Nephron (organoid): ENCODE measurements at regions not wholly inside any gene's neighbourhood (a gene's known extent, or its start where the extent isn't known, plus 50 kb on each side); places are given as distances from the start of the nearest gene placed in this dataset.

ENCODE experiments used
- H3K27ac Mint-ChIP-seq, 3 experiments: 2 replicates each; pipeline ENCODE4 v1.8.0; 2020; ENCODE audit warnings: mixed read lengths in 3 of 3, mild to moderate bottlenecking in 2 of 3, moderate library complexity in 1 of 3
- H3K27me3 Mint-ChIP-seq: 2 replicates; pipeline ENCODE4 v1.8.0; 2021; ENCODE audit warnings: low read depth, mild to moderate bottlenecking, moderate library complexity, mixed read lengths
- H3K36me3 Mint-ChIP-seq: 2 replicates; pipeline ENCODE4 v1.8.0; 2020; ENCODE audit warnings: low read depth, mixed read lengths
- H3K4me1 Mint-ChIP-seq: 2 replicates; pipeline ENCODE4 v1.8.0; 2020; ENCODE audit warnings: mixed read lengths
- H3K4me3 Mint-ChIP-seq, 3 experiments: 2 replicates each; pipeline ENCODE4 v1.8.0; 2020; ENCODE audit warnings: mild to moderate bottlenecking in 3 of 3, mixed read lengths in 3 of 3, moderate library complexity in 2 of 3
- H3K9me3 Mint-ChIP-seq: 2 replicates; pipeline ENCODE4 v1.8.0; 2020; ENCODE audit warnings: mixed read lengths
- CTCF ChIP-seq, 3 experiments: fragments of 200-600 bp; sonication (generic); IDR thresholded peaks; one replicate each; pipeline ENCODE4 v1.5.0; 2021; ENCODE audit warnings: antibody characterized with exemption in 3 of 3; ENCODE audit not compliant: unreplicated experiment in 3 of 3

- H3K4me3 Mint-ChIP-seq, result no peak overlapping the region
- no peak for TF ChIP-seq CTCF (IDR thresholded peaks at IDR 0.05; ENCODE audit: unreplicated experiment in 3 of 3)
- peaks cover 27% of the 10 kb centered on the region for H3K4me1 Mint-ChIP-seq
- no peaks in the 10 kb centered on the region for H3K36me3 Mint-ChIP-seq
- peaks cover 8% of the 10 kb centered on the region for H3K9me3 Mint-ChIP-seq
- peaks cover 16% of the 10 kb centered on the region for H3K27me3 Mint-ChIP-seq
- H3K27ac Mint-ChIP-seq, result no peak overlapping the region
Observed at GRCh38 chr10:78690354-78691111, 378.2 kb upstream of the ZMIZ1 start.

- H3K4me3 Mint-ChIP-seq, result no peak overlapping the region
- peaks cover 7% of the 10 kb centered on the region for H3K27me3 Mint-ChIP-seq
- peaks cover 24% of the 10 kb centered on the region for H3K4me1 Mint-ChIP-seq
- no peak overlapping the region for H3K27ac Mint-ChIP-seq
- H3K9me3 Mint-ChIP-seq, result peaks cover 8% of the 10 kb centered on the region
- H3K36me3 Mint-ChIP-seq, result no peaks in the 10 kb centered on the region
- TF ChIP-seq CTCF (IDR thresholded peaks at IDR 0.05; ENCODE audit: unreplicated experiment in 3 of 3), result no peak
Observed at GRCh38 chr10:78691301-78692030, 377.3 kb upstream of the ZMIZ1 start.

- Mint-ChIP-seq H3K36me3 (no peaks in the 10 kb centered on the region), H3K27ac (no peak overlapping the region), H3K4me3 (no peak overlapping the region), H3K27me3 (peaks cover 4% of the 10 kb centered on the region), H3K9me3 (peaks cover 8% of the 10 kb centered on the region), H3K4me1 (peaks cover 20% of the 10 kb centered on the region)
- TF ChIP-seq CTCF (IDR thresholded peaks at IDR 0.05; ENCODE audit: unreplicated experiment in 3 of 3), result no peak
Observed at GRCh38 chr10:78692071-78692470, 376.7 kb upstream of the ZMIZ1 start.

- Mint-ChIP-seq H3K27me3 (peaks cover 15% of the 10 kb centered on the region), H3K9me3 (peaks cover 8% of the 10 kb centered on the region), H3K36me3 (no peaks in the 10 kb centered on the region), H3K27ac (no peak overlapping the region), H3K4me3 (no peak overlapping the region), H3K4me1 (peaks cover 13% of the 10 kb centered on the region)
- no peak for TF ChIP-seq CTCF (IDR thresholded peaks at IDR 0.05; ENCODE audit: unreplicated experiment in 3 of 3)
Observed at GRCh38 chr10:78695846-78696245, 372.9 kb upstream of the ZMIZ1 start.

- H3K36me3 Mint-ChIP-seq, result no peaks in the 10 kb centered on the region
- no peak for TF ChIP-seq CTCF (IDR thresholded peaks at IDR 0.05; ENCODE audit: unreplicated experiment in 3 of 3)
- peaks cover 8% of the 10 kb centered on the region for H3K9me3 Mint-ChIP-seq
- peaks cover 16% of the 10 kb centered on the region for H3K4me1 Mint-ChIP-seq
- no peak overlapping the region for H3K4me3 Mint-ChIP-seq
- H3K27ac Mint-ChIP-seq, result no peak overlapping the region
- H3K27me3 Mint-ChIP-seq, result peaks cover 16% of the 10 kb centered on the region
Observed at GRCh38 chr10:78696791-78697395, 371.9 kb upstream of the ZMIZ1 start.
